Suprapubic skin (tissue), 4 donors: ENCODE measurements at regions not wholly inside any gene's neighbourhood (a gene's known extent, or its start where the extent isn't known, plus 50 kb on each side); places are given as distances from the start of the nearest gene placed in this dataset.

Source experiments
- EP300 ChIP-seq: sonication (generic); formaldehyde crosslinking; IDR thresholded peaks from one replicate; pipeline ENCODE4 v1.6.1; 2017; ENCODE audit warnings: antibody characterized with exemption
- POLR2A ChIP-seq, 2 donors: fragments of 450-650 bp; IDR thresholded peaks; one replicate each; pipeline ENCODE4 v1.6.1; 2017; ENCODE audit warnings: antibody characterized with exemption in 2 of 2, mild to moderate bottlenecking in 2 of 2, moderate library complexity in 2 of 2
- POLR2AphosphoS5 ChIP-seq, 3 donors: sonication (generic); formaldehyde crosslinking; IDR thresholded peaks; one replicate each; pipeline ENCODE4 v1.6.1; 2017; ENCODE audit warnings: antibody characterized with exemption in 3 of 3
- TF ChIP-seq, protein P1 (sequence below), 2 donors: fragments of 200-600 bp in 1 of 2; fragments of 450-650 bp in 1 of 2; sonication (generic) in 1 of 2; IDR thresholded peaks; one replicate each; pipeline ENCODE4 v1.5.1; 2016 to 2019; ENCODE audit warnings: antibody characterized with exemption in 2 of 2, mild to moderate bottlenecking in 1 of 2, moderate library complexity in 1 of 2

GRCh38 chr5:167030500-167031120, 1260.8 kb upstream of the WWC1 start:
- TF ChIP-seq, protein P1, sequence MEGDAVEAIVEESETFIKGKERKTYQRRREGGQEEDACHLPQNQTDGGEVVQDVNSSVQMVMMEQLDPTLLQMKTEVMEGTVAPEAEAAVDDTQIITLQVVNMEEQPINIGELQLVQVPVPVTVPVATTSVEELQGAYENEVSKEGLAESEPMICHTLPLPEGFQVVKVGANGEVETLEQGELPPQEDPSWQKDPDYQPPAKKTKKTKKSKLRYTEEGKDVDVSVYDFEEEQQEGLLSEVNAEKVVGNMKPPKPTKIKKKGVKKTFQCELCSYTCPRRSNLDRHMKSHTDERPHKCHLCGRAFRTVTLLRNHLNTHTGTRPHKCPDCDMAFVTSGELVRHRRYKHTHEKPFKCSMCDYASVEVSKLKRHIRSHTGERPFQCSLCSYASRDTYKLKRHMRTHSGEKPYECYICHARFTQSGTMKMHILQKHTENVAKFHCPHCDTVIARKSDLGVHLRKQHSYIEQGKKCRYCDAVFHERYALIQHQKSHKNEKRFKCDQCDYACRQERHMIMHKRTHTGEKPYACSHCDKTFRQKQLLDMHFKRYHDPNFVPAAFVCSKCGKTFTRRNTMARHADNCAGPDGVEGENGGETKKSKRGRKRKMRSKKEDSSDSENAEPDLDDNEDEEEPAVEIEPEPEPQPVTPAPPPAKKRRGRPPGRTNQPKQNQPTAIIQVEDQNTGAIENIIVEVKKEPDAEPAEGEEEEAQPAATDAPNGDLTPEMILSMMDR (IDR thresholded peaks at IDR 0.05) = no peak
- TF ChIP-seq POLR2AphosphoS5 (IDR thresholded peaks at IDR 0.05) (no peak), POLR2A (IDR thresholded peaks at IDR 0.05) (no peak), EP300 (no peak)
